ENCODE measurements at regions not wholly inside any gene's neighbourhood (a gene's known extent, or its start where the extent isn't known, plus 50 kb on each side); places are given as distances from the start of the nearest gene placed in this dataset.

- Histone ChIP-seq H3K36me3 (ENCODE audit: insufficient read depth, low read length) (no peaks in the 10 kb centered on the region), H3K27me3 (ENCODE audit: insufficient read depth, low read length) (no peaks in the 10 kb centered on the region), H3K9ac (ENCODE audit: low read length) (no peak overlapping the region), H2AFZ (ENCODE audit: low read length) (no peak overlapping the region), H4K20me1 (ENCODE audit: insufficient read depth, low read length) (no peaks in the 10 kb centered on the region), H3K27ac (ENCODE audit: low read depth, low read length, poor library complexity, severe bottlenecking) (no peak overlapping the region), H3F3A (ENCODE audit: insufficient read depth, low read length) (no peaks in the 10 kb centered on the region), H3K79me2 (ENCODE audit: insufficient read depth, low read length) (no peaks in the 10 kb centered on the region), H3K4me3 (ENCODE audit: low read depth, low read length, poor library complexity, severe bottlenecking) (no peak overlapping the region), H3K9me3 (ENCODE audit: low read length) (no peaks in the 10 kb centered on the region), H3K4me1 (ENCODE audit: insufficient read depth, low read length, severe bottlenecking) (no peaks in the 10 kb centered on the region), H3K4me2 (ENCODE audit: low read length) (no peak overlapping the region), H3K9me2 (ENCODE audit: low read depth, low read length) (no peaks in the 10 kb centered on the region)
- TF ChIP-seq EZH2 (IDR thresholded peaks at IDR 0.05; ENCODE audit: borderline replicate concordance, low read length) = no peak
- no peak for TF ChIP-seq CTCF (IDR thresholded peaks at IDR 0.05; ENCODE audit: low read length)
These were observed 178.7 kb upstream of the RBPJ start for GRCh38 chr4:26141911-26142638.

GRCh38 chr4:26144526-26145155 is 176.2 kb upstream of the RBPJ start:
- no peak overlapping the region for H3K4me2 ChIP-seq (ENCODE audit: low read length)
- no peak for TF ChIP-seq CTCF (IDR thresholded peaks at IDR 0.05; ENCODE audit: low read length)
- no peak overlapping the region for H3K4me3 ChIP-seq (ENCODE audit: low read depth, low read length, poor library complexity, severe bottlenecking)
- H3K4me1 ChIP-seq (ENCODE audit: insufficient read depth, low read length, severe bottlenecking) = no peaks in the 10 kb centered on the region
- H3K36me3 ChIP-seq (ENCODE audit: insufficient read depth, low read length) = no peaks in the 10 kb centered on the region
- H3K9ac ChIP-seq (ENCODE audit: low read length) = no peak overlapping the region
- H3F3A ChIP-seq (ENCODE audit: insufficient read depth, low read length) = no peaks in the 10 kb centered on the region
- no peaks in the 10 kb centered on the region for H4K20me1 ChIP-seq (ENCODE audit: insufficient read depth, low read length)
- no peak overlapping the region for H2AFZ ChIP-seq (ENCODE audit: low read length)
- no peaks in the 10 kb centered on the region for H3K79me2 ChIP-seq (ENCODE audit: insufficient read depth, low read length)
- H3K27ac ChIP-seq (ENCODE audit: low read depth, low read length, poor library complexity, severe bottlenecking) = no peak overlapping the region
- no peaks in the 10 kb centered on the region for H3K27me3 ChIP-seq (ENCODE audit: insufficient read depth, low read length)
- H3K9me3 ChIP-seq (ENCODE audit: low read length) = no peaks in the 10 kb centered on the region
- no peaks in the 10 kb centered on the region for H3K9me2 ChIP-seq (ENCODE audit: low read depth, low read length)

GRCh38 chr4:26145212-26145611 is 175.6 kb upstream of the RBPJ start:
- Histone ChIP-seq H3K9ac (ENCODE audit: low read length) (no peak overlapping the region), H3K4me2 (ENCODE audit: low read length) (no peak overlapping the region), H3K4me3 (ENCODE audit: low read depth, low read length, poor library complexity, severe bottlenecking) (no peak overlapping the region), H3K27ac (ENCODE audit: low read depth, low read length, poor library complexity, severe bottlenecking) (no peak overlapping the region), H3K9me2 (ENCODE audit: low read depth, low read length) (no peaks in the 10 kb centered on the region), H3F3A (ENCODE audit: insufficient read depth, low read length) (no peaks in the 10 kb centered on the region), H4K20me1 (ENCODE audit: insufficient read depth, low read length) (no peaks in the 10 kb centered on the region), H3K79me2 (ENCODE audit: insufficient read depth, low read length) (no peaks in the 10 kb centered on the region), H3K4me1 (ENCODE audit: insufficient read depth, low read length, severe bottlenecking) (no peaks in the 10 kb centered on the region), H3K36me3 (ENCODE audit: insufficient read depth, low read length) (no peaks in the 10 kb centered on the region), H3K9me3 (ENCODE audit: low read length) (no peaks in the 10 kb centered on the region), H3K27me3 (ENCODE audit: insufficient read depth, low read length) (no peaks in the 10 kb centered on the region), H2AFZ (ENCODE audit: low read length) (no peak overlapping the region)
- TF ChIP-seq EZH2 (IDR thresholded peaks at IDR 0.05; ENCODE audit: borderline replicate concordance, low read length) (no peak), CTCF (IDR thresholded peaks at IDR 0.05; ENCODE audit: low read length) (no peak)

Data from OCI-LY1 (cell line).